ENCODE measurements at regions not wholly inside any gene's neighbourhood (a gene's known extent, or its start where the extent isn't known, plus 50 kb on each side); places are given as distances from the start of the nearest gene placed in this dataset.
A peak's percentile ranks its signal among the peaks of the same experiment; 100 is the strongest.
"Not testable (repeated sequence)": the region's sequence is repeated elsewhere in the genome, so short reads cannot be mapped to it uniquely, and the experiment has no call there.

DNA sequence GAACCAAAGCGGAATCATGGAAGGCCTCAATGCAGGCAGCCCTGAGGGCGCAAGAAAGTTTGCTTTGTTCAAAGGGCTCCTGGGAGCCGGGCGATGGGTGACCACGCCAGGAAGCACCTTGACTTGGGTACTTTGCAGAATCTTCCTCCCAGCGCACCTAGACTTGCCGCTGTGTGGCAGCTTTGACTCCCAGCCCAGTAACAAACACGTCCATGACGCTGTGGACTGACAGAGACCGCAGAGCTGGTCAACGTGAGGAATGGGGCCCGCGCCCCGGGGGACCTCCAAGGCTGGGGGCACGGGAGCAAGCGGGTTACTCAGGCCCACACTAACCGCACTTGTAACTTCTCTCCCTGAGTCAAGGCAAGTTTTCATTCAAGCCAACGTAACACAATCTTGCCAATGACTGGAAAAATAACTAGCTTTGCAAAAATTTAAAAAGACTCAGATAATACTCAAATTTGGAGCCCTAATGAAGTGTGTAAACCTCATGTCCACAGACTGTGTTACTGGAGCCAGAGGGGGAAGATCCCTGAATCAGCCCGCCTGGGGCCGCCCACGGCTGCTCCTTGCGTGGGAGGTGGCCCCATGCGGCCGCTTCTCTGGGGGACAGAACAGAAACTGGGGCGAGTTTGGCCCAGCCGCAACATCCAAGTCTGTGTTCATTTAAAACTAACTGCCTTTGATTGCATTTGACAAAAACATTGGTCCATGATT lies 130.8 kb downstream of the DNAJB6 start:
- no peak for DNase-seq

DNA sequence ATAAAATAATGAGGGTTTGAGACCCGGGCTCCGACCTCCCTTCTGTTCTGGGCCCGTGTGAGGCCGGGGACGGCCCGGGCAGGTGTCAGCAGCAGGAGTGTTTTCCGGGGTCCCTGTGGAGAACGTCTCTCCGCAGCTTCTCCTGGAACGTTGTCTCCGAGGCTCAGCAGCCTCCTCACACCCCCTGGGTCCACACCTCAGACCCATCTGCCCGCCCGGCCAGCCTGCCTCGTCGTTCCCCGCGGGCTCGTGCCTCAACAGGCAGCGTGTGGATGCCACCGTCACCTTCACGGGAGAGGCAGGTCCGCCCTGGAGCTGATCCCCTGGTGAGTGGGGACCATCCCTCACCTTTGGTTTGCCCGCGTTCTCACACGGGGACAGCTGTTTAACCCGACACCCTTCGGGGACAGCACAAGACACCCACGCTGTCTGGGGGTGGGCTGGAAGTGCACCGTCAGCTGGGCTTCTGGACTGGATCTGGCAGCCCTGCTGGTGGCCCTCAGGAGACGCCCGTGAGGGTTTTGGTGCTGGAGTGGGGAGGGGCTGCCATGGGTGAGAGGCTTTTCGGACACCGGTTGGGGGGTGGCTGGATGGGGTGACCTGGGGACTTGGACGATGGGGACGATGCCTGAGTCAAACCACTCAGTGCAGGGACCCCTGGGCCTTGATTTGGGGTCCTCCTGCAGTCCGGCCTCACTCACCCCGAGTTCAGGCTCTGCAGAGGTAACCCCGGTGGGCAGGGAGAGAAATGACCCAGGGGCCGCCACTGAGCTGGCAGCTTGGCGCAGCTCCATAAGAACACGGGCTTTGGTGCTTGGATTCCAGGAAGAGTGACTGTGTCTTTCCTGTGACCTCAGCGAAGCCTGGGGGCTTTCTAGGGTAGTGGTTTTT lies 131.7 kb downstream of the DNAJB6 start:
- no peak for DNase-seq

DNA sequence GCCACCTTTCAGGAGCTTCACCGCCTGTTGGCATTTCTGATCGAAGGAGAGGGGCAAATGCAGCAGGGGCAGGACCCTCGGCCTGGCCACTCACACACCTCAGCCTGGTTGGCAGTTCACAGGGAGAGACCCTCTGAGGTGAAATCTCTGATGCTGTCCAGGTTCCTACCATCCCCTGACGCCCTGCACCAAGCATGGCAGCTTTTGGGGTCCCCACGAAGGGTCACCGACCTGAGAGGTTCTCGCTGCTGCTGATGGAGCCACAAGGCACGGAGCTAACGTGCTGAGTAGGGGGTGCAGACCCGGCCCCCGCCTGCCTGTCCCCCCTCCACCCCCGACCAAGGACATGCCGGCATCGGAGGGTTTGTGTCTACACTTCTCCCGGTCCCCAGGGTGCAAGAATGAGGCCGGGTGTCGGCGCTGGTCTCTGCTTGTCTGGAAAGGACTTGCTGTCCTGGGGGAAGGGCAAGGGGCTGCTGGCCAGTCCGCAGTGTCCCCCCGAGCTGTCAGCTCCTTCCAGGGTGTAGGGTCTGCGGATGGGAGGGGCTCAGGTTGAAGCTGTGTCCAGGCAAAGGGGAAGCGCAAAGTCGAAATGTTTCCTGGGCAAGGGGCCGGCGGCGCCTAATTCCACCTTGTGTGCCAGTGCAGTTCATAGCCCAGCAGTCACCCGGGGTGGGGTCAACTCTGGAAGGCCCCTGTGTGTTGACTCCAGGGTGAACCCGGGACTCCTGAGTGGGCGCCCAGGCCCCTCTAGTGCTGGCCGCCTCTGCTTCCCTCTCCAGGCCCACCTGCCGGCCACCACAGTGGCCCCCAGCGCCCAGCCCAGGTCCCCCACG lies 132.6 kb downstream of the DNAJB6 start:
- no peak for DNase-seq

DNA sequence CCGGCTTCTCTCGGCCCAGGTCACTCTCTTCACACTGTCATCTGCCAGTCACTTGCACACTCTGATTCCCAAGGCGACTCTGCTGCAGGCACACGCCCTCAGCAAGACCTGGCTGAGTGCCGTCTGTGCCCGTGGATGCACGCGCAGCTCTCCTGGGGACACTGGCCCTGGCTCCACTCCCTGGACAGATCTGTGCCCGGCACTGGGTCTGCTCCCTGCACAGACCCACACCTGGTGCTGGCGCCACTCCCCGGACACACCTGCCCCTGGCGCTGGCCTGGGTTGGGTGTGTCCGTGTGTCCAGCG lies 133.2 kb downstream of the DNAJB6 start:
- no peak for DNase-seq

DNA sequence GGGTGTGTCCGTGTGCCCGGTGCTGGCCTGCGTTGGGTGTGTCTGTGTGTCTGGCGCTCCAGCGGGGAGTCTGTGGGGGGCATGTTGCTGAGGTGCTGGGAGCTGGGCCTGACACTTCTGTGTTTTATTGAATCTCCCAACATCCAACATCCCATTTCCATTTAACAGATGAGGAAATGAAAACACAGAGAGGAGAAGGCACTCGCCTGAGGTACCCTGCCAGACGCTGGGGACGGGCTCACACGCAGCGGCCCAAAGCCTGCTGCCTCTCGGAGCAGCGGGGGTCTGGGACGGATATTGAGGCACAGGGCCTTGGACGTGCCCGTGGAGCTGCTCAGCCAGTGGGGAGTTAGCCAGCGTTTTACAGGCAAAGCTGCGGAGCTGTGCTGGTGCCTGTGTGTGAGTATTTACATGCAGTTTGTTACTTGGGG lies 133.9 kb downstream of the DNAJB6 start:
- no peak for DNase-seq

DNA sequence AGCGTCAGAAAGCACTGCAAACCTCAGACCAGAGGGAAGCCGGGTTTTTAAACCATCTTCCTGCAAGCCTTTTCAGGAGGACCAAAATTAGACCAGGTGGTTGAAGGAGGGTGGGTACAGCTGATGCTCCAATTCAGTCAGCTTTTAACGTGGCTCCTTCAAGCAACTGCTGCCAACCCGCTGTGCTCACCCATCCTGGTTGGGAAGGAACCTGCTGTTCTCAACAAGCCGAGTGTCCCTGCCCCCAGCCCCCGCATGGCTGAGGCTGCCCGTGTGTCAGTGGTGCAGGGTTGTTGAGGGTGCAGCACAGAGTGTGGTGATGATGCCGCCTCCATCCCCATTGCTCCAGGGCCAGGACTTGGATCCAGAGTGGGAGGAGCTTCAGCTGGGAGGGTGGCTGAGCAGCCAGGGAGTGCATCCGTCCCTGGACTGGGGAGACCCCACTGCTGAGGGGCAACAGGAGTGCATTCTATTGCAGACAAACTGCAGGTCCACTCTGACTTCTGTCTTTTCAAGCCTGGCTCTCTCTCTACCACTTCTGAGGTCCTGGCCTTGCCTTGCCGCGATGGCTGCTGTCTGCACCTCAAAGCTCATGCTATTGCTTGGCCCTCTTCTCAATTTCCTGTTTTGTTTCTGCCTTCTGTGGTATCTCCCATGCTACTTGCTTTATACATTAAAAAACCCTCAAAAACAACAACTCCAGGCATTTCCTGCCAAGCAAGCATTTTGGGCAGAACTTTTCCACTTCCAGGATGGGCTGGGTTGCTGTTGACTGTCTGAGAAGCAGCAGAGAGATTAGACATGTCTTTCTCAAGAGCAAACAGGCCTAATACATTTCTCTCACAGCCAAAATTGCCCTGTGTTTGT lies 134.7 kb downstream of the DNAJB6 start:
- DNase-seq, result peak in 2 of 5 donors; percentile 15 to 84

DNA sequence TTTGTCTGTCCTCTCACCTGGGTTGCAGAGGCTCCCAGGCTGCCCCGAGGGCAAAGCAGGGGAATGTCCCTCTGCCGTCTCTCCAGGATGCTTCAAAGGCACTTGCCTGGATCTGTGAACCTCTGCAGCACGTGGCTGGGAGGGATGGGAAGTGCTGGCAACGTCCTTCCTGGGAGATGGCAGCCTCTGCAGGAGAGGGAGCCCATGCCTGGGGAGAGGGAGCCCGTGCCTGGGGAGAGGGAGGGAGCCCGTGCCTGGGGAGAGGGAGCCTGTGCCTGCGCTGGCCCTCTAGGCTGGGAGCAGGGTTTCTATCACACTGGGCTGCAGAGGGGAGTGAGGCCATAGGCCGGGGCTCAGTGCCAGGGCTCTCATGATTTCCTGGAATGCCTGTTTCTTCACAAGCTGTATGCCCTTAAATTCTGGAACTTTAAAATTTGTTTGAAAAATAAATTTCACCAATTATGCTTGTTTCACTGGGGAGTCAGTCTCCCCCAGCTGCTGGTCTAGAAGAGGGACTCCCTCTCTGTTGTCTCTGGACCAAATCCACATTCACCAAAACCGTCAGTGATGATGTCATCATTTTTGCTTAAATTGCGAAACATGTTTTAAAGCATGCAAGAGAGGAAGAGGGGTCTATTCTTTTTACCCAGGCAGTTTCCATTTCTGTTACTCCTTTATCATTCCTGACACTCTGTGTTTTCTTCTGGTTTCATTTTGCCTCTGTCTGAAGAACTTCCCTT lies 135.7 kb downstream of the DNAJB6 start:
- DNase-seq, result no peak

DNA sequence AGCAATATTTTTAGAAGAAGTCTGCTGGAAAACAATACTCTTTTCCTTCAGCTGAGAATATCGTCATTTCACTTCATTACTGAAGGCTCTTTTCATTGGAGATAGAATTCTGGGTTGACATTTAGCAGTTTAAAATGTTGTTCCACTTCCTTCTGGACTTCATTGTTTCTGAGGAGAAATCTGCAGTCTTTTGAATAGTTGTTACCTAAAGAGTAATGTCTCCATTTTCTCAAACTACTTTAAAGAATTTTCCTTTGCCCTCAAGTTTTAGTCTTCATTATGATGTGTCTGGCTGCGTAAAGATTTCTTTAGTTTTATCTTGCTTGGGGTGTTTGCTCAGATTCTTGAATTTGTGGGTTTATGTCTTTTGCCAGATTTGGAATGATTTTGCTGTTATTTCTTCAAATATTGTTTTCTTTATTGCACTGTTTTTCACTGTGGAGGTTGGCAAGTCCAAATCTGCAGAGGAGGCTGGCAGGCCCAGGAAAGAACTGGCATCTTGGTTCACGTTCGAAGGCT lies 136.3 kb downstream of the DNAJB6 start:
- no peak for DNase-seq

DNA sequence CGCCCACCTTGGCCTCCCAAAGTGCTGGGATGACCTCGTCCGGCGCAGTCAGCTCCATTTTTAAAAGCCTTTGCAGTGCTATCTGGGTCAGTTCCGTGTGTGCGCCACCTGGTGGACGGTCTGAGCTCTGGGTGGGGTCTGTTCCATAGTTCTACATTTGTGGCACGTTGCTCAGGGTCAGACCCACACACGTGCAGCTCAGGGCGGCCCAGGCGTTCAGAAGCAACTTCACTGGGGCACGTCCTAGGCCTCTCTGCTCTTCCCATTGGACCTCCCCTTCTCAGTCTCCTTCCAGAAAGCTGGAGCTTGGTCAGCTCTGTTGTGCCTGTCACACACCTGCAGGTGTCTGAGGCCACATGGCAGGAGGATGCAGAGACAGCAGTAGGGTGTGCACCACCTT lies 137.9 kb downstream of the DNAJB6 start:
- DNase-seq, result no peak

DNA sequence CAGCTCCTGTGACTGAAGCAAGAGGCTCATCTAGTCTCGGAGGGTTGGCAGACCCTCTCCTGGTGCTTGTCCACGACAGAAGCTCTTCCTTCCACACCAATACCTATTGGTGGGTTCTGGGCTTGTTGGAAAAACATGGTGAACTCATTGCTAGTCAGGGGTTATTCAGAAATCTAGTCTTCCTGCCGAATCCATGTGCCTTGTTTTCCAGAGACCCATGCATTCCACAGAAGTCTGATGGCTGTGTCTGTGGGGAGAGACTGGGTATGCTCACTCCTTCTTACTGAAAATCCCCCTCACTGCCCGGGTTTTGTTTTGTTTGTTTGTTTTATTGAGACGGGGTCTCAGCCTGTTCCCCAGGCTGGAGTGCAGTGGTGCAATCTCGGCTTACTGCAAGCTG lies 138.3 kb downstream of the DNAJB6 start:
- no peak for DNase-seq

DNA sequence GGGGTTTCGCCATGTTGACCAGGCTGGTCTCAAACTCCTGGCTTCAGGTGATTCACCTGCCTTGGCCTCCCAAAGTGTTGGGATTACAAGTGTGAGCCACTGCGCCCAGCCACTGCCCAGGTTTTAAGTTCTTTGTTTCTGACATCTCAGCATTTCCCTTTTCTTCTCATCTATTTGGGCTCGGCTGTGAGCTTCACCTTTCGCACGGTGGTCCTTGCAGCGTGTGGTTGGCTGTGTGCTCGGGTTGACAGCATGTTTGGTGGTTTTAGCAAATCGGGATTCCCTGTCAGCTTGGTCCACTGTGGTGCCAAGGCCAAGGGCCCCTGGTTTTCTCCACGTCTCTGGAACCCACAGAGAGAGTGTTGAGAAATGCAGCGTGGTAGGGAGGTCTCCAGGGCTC lies 138.8 kb downstream of the DNAJB6 start:
- DNase-seq, result no peak

DNA sequence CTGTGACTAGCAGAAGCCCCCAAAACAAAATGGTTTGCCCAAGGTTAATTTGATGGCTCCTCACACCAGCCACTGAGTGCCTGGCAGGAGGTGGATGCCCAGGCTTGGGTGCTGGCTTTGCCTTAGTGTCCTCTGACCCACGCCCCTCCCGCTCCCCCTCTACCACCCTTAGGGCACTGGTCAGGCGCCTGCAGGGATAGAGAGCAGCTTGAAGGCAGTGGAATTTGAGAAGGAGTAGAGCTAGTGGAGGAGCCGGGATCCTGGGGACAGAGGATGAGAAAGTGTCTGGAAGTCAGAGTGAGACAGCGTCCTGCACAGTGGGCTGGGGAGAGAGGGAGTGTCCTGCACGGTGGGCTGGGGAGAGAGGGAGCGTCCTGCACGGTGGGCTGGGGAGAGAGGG lies 139.4 kb downstream of the DNAJB6 start:
- no peak for DNase-seq

DNA sequence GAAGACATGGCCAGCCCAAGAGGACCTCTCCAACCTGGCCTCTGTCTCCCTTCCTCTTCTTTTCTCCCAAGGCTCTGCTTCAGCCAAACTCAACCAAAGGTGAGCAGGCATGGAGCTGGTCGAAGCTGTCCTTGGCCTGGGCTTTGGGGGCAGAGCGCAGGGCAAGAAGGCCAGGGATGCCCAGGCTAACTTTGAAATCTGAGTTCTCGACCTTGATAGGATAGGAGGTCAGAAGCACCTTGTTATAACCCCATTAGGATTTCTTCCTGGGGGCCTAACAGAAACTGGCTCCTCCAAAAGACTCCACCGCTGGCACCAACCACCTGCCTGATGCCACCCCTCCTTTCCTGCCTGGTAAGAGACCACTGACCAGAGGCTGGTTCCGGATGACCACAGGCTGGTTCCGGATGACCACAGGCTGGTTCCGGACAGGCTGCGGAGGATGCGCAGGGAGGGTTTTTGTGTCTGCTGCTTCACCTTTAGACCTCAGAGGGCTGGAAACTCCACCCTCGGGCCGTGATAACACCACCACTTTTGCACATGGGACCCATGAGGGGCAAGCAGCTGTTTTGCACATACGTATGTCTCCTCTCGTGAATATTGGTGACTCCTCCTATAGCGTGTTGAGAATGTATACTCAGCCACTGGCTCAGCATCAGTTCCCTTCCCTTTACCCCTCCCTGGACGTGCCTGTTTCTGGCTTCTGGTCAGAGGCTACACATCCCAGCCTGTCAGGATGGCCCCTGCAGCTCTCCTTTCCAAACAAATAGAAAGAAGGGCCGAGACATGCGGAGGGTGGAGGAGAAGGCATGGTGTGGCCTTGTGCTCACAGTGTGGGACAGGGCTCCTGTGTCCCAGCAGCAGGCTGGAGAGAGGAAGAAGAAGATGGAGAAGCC lies 140.1 kb downstream of the DNAJB6 start:
- DNase-seq, result no peak

DNA sequence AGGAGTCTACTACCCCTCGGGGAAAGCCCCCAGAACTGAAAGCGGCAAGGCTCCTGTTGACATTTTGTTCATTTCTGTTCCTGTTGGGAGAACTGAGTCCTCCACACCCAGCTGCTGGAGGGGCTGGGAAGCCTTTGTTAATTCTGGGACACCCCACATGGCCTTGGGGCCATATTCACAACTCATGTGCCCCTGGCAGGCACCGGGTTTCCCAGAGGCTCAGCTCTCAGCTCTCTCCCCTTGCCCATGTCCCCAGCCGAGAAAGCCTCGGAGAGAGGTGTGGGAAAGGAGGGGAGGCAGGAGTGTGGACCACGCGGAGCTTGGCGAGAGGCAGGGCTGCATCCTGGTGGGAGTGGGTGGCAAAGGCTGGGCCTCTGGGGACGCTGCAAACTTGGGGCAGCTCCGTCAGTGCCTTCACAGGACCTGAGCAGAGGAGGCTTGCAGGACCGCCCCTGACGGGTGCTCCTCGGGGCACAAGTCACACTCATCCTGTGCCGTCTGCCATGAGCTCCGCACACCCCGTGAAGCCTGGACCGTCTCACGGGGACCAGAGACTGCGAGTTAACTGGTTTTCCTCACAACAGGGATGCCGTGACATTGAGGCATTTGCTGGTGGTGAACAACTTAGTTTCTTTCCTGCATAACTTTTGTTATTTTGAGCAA lies 140.9 kb downstream of the DNAJB6 start:
- peak in 1 of 5 donors; percentile 74 for DNase-seq

DNA sequence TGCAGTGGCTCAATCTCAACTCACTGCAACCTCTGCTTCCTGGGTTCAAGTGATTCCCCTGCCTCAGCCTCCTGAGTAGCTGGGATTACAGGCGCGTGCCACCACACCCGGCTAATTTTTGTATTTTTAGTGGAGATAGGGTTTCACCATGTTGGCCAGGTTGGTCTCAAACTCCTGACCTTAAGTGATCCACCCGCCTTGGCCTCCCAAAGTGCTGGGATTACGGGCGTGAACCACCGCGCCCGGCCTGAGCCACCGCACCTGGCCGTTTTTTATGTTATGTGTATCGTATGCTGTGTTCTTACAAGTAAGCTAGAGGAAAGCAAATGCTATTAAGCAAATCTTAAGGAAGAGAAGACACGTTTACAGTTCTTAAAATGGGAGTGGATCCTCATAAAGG lies 141.8 kb downstream of the DNAJB6 start:
- DNase-seq, result not testable (repeated sequence)

DNA sequence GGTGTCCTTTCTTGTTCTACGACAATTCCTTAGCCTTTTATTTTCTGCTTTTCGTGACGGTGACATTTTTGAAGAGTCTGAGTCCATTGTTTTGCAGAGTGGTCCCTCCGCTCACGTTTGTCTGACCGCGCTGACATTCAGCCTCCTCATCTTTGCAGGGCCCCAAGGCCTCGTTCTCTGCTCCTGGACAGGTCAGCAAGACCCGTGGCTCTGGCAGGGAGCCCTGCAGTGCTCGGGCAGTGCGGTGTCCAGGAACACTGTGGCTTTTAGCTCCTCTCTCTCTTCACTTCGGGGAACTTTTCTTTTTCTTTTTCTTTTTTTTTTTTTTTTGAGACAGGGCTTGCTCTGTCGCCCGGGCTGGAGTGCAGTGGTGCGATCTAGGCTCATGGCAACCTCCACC lies 142.5 kb downstream of the DNAJB6 start:
- no peak for DNase-seq

DNA sequence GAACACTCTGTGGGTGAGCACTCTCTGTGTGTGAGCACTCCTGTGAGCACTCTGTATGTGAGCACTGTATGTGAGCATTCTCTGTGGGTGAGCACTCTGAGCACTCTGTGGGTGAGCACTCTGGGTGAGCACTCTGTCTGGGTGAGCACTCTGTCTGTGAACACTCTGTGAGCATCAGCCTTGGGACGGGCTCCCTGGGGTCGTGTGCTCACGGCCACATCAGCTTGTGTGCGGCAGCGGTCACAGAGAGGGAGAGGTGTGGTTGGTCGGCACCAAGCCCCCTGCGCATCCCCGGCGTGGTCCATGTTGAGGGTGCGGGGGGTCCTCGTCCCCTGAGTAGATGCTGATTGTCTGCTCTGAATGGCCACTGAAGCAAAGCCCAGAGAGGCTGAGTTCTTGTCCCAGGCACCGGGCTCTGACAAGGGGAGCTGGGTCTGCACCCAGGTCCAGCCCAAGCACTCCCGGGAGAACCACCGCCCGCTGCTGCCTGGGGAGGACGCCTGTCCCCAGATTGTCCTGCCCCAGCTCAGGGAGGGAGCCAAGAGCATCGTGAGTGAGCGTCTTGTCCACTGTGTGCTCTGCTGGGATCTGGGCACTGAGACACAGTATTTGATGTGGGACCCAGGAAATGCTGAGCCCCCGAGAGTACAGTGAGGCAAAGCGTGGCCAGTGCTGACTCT lies 143.7 kb downstream of the DNAJB6 start:
- DNase-seq, result no peak

DNA sequence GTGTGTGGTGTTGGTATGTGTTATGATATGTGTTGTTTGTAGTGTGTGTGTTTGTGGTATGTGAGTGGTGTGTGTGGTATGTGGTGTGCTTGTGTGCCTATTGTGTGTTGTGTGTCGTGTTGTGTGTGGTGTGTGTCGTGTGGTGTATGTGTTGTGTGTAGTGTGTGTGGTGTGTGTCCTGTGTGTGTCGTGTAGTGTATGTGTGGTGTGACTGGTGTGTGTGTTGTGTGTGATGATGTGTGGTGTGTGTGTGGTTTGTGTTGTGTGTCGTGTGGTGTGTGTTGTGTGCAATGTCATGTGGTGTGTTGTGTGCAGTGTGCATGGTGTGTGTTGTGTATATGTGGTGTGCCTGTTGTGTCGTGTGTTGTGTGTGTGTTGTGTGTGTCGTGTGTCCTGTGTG lies 144.6 kb downstream of the DNAJB6 start:
- DNase-seq, result no peak

DNA sequence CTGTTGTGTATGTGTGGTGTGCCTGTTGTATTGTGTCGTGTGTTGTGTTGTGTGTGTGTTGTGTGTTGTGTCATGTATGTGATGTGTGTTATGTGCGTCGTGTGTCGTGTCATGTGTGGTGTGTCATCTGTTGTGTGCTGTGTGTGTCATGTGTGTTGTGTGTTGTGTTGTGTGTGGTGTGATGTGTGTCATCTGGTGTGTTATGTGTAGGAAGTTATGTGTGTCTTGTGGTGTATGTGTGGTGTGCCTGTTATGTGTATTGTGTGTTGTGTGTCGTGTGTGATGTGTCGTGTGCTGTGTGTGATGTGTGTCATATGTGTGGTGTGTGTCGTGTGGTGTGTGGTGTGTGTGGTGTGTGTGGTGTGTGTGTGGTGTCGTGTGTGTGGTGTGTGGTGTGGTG lies 145.2 kb downstream of the DNAJB6 start:
- DNase-seq, result no peak

Data from T-helper 1 cell (primary cell).